HG03135 (cell line): ENCODE measurements at regions not wholly inside any gene's neighbourhood (a gene's known extent, or its start where the extent isn't known, plus 50 kb on each side); places are given as distances from the start of the nearest gene placed in this dataset.

Source experiments
- ATAC-seq: cut with Tn5 transposase; IDR thresholded peaks from one replicate; pipeline ENCODE4 v1.9.1; 2021; ENCODE audit warnings: mild to moderate bottlenecking, moderate library complexity; ENCODE audit not compliant: unreplicated experiment

DNA sequence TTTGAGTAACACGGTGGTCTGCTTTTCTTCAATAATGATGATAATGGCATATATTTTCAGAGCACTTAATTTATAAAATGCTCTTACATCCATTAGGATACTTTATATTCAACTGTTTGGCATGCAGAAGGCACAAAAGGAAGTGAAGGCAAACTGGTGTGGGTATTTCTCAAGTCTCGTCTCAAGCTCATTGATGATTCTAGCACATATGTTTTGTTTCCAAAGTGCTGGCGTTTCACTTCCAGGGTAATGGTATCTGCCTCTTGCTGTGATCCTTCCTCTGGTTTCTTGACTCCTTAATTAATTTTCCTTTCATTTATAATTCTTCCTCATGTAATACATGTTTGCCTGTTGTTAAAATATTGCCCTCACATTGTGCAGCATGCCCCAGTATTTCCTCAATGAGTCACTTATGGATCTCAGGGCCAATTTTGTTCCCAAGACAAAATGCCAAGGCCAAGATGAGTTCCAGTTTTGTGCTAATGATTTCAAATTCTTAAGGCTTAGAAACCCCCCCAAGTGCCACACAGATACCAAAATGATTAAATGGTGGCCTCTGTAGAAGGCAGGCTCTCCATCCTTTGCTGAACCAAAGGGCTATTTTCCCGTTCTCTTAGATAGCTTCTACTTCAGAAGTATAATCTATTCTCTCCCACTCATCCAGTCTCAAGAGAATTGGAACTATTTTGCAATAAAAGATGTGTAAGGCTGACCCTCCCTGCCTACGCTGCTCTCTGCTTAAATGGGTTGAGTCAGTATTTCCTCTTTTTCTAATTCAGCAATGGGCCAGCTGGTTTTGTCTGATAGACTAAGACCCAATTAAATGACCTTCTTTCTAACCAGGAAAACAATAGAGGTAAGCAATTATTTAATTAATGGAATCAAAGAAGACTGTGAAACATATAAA is 171.2 kb downstream of the ZNF365 start:
- no peak for ATAC-seq

DNA sequence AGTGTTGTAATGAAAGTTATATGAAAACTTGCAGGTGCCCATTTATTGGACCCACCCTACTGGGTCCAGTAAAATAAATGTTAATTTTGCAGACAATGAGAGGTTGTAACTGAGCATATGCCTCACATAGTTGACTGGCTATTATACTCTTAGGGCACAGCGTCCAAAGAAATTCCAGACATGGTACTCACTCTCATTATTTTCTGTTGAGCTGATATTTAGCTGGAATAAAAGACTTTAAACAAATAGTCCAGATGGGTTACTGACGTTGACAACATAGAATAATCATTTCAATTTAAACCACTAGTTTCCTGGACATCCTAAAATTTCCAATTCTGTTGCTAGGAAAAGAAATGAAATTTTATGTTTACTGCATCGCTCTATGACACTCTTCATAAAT is 174.5 kb downstream of the ZNF365 start:
- no peak for ATAC-seq

DNA sequence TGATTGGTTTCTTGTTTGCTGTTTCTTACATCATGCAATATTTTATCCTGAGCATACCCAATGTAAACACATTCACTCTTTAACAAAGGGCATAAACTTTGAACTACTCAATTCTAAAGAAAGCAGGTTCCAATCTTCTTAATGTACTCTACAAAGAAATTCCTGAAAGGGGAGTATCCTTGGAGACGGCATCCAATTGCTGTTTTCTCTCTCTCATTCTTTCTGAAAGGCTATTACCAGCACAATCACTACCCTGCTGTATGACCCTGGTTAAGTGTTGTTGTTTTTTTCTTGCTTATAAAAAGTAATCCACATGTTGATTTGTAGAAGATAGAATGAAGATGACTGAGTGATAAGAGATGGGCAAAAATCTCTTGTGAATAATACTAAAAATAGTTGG is 176.0 kb downstream of the ZNF365 start:
- ATAC-seq: no peak

DNA sequence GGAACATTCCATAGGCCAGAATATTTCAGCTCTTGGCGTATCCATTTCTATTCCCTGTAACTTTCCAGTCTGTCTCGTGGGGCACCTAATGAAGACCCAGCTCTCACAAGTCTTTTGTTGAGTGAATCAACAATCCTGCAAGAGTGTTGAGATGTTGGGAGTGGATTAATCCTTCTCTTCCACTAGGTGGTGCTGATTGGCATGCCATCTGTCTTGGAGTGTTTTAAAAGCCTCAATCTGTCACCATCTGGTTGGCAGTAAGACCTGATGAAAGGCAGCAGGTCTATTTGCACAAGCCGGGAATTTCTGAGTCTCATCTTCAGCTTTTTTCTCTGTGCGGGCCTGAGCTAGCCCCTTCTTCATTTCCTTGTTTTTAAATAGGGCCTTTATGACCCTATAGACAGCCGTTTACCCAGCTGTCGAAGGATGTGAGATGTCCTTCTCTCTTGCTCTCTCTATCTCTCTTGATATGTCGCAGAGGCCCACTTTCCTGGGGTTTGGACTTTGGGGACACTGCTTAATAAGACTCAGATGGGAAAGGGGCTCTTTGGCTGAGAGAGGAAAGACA is 180.5 kb downstream of the ZNF365 start:
- ATAC-seq: no peak

DNA sequence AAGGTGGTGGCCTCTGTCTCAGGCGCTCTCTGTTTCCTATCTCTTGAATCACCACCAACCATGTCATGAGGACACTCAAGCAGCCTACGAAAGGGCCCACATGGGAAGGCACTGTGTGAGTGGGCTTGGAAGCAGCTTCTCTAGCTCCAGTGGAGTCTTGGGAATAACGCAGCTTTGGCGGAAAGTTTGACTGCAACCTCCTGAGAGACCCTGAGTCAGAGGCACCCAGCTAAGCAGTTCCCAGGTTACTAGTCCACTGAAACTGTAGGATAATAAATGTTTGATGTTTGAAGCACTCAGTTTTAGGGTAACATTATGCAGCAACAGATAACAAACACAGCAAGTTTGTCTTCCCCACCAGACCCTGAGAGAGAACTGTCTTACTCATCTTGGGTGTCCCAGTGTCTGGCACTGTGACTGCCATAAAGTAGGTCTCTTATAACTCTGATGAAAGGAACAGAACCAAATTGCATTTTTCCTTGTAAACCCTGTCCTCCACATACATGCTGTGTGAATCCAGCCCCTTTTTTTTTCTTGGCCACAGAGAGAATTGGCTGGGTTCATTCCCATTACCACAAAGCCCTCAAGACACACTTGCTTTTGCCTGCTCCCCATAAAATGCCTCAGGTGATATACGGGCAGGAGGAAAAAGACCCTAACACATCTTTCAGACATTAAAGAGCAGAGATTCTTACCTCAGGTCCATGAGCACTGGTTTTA is 185.5 kb downstream of the ZNF365 start:
- no peak for ATAC-seq

DNA sequence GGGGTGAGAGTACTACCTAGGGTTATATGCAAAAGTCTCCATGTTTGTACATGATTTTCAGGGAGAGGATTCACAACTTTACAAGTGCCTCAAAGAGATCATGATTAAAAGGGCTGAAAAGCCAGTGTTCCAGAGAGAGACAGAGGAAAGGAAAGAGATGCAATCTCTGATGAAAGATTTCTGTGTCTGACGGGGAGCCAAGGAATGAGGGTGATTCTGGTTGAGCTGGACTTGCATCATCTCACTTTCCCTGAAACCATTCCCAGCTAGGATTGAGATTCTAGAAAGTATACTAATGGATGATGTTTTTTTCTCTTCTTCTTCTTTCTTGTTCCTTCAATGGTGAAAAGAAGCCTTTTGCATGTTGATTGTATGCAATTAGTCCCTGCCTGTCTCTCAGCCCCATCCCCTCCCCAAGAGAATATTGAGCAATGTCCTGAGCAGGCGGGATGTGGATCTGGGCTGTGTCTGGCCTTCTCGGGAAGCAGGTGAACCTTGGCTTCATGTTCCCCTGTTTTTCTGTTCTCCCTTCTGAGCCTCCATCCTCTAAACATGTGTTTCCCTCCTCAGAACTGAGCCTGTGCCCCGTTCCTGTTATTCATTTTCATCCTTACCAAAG is 186.1 kb downstream of the ZNF365 start:
- ATAC-seq: no peak

DNA sequence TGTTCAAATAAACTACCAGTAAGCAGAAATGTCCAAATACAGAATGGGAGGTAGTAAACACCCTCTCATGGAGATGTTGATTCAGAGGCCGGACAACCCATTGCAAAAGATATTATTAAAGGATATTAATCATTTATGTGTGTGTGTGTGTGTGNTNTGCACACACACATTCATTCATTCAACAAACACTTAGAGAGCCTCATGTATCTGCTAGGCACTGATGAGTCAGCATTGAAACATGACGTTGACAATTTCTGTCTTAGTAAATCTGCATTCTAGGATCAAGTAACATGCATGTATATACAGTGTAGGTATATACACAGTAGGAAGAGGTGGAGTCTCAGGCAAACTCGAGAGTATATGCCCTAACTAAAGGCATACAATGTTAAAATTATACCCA is 187.0 kb downstream of the ZNF365 start:
- ATAC-seq: no peak

DNA sequence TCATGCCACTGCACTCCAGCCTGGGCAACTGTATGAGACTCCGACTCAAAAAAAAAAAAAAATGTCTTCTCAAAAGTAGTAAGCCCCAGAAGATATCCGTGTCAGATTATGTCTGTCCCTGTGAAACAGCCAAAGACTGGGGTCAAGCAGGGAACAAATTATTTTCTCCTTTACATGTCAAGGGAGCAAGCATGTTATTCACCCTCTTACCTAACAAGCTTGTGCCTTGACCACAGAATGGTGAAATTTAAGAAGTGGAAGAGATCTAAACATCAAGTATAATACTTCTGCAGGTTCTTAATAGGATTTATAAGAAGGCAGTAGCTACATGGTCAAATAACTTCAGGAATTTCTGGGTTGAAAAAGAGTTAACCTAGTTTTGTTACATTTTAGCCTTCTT is 187.9 kb downstream of the ZNF365 start:
- ATAC-seq: no peak

DNA sequence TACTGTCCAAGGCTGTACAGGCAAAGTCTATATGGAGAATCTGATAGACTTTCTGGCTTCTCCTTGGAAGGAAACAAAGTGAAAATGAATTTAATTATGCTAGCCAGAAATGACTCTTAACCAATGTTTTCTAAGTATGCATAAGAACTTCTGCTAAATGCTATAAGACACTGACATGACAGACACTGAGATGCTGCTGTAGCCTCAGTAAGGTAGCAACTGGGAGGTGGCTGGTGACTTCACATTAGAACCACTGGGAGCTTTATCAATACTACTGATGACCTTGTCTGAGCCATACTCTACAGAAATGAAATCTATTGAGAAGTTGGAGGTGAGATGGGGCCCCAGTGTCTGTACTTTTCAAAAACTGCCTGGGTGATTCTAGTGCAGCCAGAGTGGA is 188.6 kb downstream of the ZNF365 start:
- no peak for ATAC-seq

DNA sequence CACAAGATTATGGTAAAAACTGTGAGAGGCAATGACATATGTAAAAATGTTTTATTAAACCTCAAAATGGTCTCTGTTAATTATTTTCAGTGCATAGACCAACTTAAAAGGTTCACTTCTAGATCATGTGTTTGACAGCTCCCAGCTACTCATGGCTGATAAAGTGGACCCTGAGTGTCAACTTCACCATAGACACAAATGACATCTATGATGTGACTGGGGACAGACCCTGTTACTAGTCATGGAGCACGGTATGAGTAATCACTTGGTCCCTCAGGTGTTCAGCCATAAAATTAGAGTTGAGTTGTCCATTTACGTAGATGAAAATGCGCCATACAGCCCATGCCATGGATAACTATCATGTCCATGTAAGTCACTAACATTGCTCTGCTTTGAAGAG is 199.8 kb downstream of the ZNF365 start:
- ATAC-seq: no peak

DNA sequence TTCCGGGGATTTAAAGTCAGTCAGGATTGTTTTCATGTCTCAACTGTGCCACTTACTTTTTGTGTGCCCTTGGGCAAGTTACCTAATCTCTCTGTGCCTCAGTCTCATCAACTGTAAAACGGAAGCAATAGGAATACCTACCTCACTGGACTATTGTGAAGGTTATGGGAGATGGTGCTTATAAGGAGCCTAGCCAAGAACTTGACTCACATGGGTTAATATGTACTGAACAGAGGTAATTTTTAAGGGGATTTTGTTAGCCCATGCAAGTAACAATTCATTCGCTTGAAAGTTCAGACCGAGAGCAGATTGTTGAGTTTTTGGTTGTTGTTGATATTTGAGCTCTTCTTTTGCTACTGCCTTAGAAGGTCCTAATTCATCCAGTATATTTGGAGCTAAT is 202.9 kb downstream of the ZNF365 start:
- no peak for ATAC-seq

DNA sequence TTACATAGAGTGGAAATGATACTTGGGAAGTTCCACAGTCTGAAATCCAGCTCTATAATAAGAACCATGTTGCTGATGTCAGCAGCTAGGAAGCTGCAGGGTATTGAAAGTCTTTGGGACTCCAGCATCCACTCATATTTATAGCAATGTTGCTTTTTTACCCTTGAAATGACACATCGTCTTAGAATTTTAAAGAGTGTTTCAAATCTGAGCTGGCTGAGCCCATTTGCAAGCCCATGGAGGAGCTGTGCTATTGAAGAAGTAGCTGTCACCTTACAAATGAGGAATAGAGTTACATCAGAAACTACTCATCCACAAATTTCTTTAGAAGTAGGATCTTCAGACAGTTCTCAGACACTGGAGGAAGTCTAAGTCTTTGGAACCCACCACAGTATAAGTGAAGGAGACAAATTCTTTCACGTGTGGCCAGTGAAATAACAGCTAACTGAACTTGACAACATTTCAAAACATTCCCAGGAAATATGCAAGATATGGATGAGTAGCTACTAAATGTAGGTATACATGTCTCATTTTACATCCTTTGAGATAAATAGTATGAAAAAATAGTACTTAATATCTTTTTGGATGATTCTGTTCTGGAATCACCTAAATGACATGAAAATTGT is 203.6 kb downstream of the ZNF365 start:
- no peak for ATAC-seq

DNA sequence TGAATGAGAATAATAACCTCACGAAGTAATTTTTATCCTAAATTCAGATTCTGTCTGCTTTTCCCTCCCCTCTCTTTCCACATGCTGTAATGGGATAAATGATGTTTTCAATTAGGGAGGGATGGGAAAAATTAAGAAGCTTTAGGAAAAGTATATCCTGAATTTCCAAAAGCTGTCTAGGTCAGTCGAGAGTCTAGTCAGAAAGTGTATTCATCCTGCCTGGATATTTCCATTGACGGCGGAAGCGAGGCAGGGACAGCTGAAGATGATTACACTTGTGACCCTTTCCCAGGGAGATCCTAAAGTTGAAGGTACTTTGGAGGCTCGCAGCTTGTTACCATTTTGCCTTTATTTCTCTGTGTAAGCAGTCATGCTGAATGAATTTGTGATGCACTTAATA is 204.1 kb downstream of the ZNF365 start:
- ATAC-seq: no peak

DNA sequence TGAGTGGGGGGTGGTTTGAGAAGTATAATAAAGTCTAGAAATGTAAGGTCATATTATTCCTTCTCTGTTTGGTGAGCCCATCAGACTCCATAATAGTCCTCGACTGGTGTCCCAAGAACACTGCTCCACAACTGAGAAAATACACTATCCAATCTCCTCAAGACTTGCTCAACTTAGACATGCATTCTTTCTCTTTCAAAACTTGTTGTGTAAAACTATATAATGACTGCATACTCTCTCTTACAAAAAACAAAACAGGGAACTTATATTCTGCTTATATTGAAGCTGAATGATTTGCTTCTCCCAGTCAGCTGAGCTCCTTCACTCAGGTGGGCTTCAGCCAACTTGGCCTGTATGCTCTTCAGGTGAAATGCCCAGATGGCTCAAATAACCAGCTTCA is 204.7 kb downstream of the ZNF365 start:
- no peak for ATAC-seq

DNA sequence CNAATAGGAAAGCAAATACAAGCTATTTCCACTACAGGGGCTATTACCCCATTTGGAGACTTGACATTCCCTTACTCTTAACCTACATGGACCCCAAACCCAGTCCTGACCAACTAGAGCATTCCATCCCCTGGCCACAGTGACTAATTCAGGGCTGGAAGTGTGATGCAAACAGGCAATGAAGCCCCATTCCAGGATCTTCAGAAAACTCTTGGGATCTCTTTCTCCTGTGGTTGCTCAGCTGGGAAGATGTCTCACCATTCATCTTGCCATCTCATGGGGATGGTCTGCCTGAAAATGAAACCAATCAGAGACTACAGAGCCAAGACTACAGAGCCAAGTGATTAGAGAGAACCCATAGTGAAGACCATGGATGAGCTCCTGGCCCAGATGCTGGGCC is 206.2 kb downstream of the ZNF365 start:
- ATAC-seq: no peak

DNA sequence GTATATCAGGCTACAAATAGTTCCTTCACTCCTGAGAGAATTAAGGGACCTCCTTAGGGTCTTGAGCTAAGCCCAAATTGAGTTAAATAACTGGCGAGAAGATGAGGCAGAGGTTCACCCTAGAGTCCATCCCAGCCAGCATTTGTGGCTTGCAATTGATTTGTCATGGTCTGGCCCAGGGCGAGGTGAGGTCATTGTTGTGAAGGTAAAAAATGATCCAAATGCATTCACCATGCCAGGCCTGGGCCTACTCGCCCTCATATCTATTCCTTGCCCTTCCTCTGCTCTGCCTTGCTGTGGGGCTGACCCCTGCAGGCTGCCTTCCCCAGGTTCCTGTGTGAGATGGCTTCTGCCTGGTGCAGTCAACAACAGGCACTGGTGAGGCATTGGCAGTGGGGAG is 207.2 kb downstream of the ZNF365 start:
- ATAC-seq: no peak

DNA sequence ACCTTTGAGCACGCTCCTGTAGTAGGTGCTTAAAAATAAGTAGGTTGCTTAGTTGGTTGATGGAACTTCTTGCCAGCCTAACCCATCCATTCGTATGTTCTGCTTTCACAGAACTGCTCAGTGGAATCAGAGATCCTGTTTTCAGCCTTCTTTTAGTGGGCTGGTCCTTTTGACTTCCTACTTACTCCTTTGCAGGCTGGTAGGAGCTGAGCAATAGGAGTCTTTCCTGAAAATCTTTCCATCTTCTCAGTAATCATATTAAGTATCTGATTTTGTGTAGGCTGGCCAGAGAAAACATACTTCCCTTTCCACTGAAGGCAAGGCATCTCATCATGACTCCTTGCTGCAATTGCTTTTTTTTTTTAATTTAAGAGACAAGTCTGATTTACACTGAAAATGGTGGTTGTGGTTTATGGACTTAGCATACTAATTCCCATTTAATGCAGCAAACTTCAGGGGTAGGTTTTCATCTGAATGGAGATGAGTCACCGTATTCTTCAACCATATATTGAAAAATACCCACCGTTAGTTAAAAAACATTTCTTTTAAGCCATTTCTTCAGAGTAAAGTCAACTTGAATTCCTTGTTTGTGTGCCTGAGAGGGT is 208.0 kb downstream of the ZNF365 start:
- no peak for ATAC-seq

DNA sequence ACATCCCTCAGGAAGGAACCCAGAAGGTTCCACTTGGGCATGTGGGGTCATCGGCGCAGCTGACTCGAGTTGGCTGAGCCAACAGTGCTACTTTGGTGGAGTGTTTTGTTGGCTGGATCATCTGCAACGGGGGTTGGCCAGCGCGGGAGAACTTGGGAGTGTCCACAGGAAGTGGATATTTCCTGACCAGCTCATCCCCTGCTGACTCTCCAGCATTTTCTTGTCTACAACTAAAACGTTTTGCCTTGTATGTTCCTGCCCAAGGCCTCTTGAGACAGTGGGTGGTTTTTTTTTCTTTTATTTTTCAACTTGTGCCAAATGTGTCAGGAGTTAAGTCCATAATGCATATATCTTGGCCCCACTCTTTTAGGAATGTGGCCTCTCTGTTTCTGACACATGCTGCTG is 208.6 kb downstream of the ZNF365 start:
- no peak for ATAC-seq

DNA sequence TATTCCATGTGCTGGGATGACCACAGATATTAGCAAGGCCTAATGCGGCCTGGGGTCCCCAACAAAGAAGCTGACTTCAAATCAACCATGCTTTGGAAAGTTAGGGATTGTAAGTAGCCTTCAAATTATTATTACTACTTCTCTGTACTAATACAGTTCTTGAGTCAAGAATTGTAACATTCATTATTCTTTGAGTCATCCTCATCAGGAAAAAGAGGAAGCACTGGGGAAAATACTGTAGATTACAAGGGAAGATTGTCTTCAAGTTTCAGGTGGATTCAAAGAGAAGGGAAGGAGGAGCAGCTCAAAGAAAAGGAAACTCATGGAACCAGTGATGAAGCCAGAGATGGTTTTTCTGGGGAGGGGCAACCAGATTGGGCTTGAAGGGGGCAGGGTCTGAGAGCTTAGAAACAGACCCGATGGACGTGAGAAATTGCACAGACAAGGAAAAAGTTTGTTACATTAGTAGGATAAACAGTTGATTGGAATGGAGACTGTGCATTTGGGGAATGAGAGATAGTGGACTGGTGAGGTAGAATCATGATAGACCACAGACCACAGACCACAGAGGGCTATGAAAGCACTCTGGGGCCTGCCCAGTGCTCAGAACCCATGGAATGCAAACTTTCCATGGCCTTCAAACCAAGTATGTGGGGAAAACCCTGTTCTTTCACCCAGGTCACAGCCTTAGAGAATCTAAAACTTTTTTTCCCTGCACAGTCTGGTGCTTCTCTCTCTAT is 209.9 kb downstream of the ZNF365 start:
- no peak for ATAC-seq

DNA sequence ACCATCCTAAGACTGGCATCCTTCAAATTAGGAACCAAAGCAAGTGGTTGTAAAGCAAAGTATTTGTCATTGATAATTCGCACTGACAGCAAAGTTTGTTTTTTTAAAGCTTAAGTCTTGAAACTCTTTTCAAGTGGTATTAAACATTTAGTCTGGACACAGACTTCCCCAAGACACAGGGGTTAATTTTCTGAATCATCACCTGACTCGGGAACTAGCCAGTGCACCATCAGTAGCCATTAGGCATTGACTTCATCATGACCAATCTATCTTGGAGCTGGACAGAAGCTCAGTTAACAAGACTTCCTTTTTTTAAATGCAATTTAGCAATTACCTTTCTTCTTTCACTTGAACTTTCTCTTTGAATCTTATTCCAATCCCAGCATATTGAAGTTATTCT is 210.6 kb downstream of the ZNF365 start:
- no peak for ATAC-seq
